ENCODE measurements at regions not wholly inside any gene's neighbourhood (a gene's known extent, or its start where the extent isn't known, plus 50 kb on each side); places are given as distances from the start of the nearest gene placed in this dataset.
A peak's percentile ranks its signal among the peaks of the same experiment; 100 is the strongest.

DNA sequence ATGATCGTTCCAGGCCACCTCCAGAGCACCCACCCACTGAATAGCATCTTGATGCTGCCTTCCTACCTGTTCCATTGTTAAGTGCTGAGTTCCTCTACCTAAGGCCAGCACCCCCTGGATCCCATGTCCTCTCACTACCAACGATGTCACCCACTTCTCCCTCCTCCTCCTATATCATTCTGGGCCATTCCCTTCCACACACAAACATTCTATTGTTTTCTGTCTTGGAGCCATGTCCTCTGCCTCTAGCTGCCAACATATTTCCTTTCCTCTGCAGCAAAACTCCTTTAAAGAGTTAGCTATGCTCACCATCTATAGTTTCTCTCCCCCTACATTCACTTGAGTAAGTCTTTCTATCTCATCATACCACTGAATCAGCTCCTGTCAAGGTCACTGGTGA, 64.0 kb upstream of the ACKR3 start:
- intact Hi-C loops (cut with micrococcal nuclease; ENCODE audit: unreplicated experiment) (no loop called here), in situ Hi-C loops (cut with HindIII; ENCODE audit: low pct_unique_long_range_greater_than_20kb, low sequenced_read_pairs) (no loop called here)
- Histone ChIP-seq H3K4me1 (ENCODE audit: control insufficient read depth, insufficient read depth, low read length) (no peaks in the 10 kb centered on the region), H3K9me3 (ENCODE audit: control insufficient read depth, insufficient read depth, low read depth, low read length) (no peaks in the 10 kb centered on the region), H3K27me3 (ENCODE audit: control insufficient read depth, insufficient read depth, low read length) (peaks cover 15% of the 10 kb centered on the region), H3K4me3 (ENCODE audit: low read depth in 2 of 2, low read length in 2 of 2) (no peak overlapping the region), H3K36me3 (ENCODE audit: control insufficient read depth, insufficient read depth, low read length) (no peaks in the 10 kb centered on the region), H3K27ac (ENCODE audit: low read length) (no peak overlapping the region)
- ATAC-seq (no peak), DNase-seq (ENCODE audit: low read depth, low spot score) (no peak)
- POLR2A ChIA-PET, result no interaction called here
- BruUV-seq (replicated peaks), result no TSS peak
- TF ChIP-seq, protein P1, sequence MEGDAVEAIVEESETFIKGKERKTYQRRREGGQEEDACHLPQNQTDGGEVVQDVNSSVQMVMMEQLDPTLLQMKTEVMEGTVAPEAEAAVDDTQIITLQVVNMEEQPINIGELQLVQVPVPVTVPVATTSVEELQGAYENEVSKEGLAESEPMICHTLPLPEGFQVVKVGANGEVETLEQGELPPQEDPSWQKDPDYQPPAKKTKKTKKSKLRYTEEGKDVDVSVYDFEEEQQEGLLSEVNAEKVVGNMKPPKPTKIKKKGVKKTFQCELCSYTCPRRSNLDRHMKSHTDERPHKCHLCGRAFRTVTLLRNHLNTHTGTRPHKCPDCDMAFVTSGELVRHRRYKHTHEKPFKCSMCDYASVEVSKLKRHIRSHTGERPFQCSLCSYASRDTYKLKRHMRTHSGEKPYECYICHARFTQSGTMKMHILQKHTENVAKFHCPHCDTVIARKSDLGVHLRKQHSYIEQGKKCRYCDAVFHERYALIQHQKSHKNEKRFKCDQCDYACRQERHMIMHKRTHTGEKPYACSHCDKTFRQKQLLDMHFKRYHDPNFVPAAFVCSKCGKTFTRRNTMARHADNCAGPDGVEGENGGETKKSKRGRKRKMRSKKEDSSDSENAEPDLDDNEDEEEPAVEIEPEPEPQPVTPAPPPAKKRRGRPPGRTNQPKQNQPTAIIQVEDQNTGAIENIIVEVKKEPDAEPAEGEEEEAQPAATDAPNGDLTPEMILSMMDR (IDR thresholded peaks at IDR 0.05), result no peak
- no peak for TF ChIP-seq TCF7L2 (IDR thresholded peaks at IDR 0.05; ENCODE audit: low read depth, low read length)
- TF ChIP-seq POLR2AphosphoS5 (IDR thresholded peaks at IDR 0.05; ENCODE audit: low read depth, low read length), result no peak
- TF ChIP-seq REST (IDR thresholded peaks at IDR 0.05; ENCODE audit: insufficient read depth in 1 of 2, low read depth in 2 of 2, low read length in 1 of 2), result no peak
- no peak for TF ChIP-seq SIN3A (IDR thresholded peaks at IDR 0.05; ENCODE audit: borderline replicate concordance, insufficient read depth, low read depth, low read length)
- CTCF ChIA-PET, result no interaction called here

- no peaks in the 10 kb centered on the region for H3K9me3 ChIP-seq (ENCODE audit: control insufficient read depth, insufficient read depth, low read depth, low read length)
- peak; percentile 80; the same call in 1 of the 2 replicates for ATAC-seq
- no peak for TF ChIP-seq POLR2AphosphoS5 (IDR thresholded peaks at IDR 0.05; ENCODE audit: low read depth, low read length)
- TF ChIP-seq SIN3A (IDR thresholded peaks at IDR 0.05; ENCODE audit: borderline replicate concordance, insufficient read depth, low read depth, low read length), result no peak
- TF ChIP-seq, protein P1 (IDR thresholded peaks at IDR 0.05), result no peak
- no peak for TF ChIP-seq TCF7L2 (IDR thresholded peaks at IDR 0.05; ENCODE audit: low read depth, low read length)
- TF ChIP-seq REST (IDR thresholded peaks at IDR 0.05; ENCODE audit: insufficient read depth in 1 of 2, low read depth in 2 of 2, low read length in 1 of 2), result no peak
- intact Hi-C loops (cut with micrococcal nuclease; ENCODE audit: unreplicated experiment), result no loop called here
- H3K4me3 ChIP-seq (ENCODE audit: low read depth in 2 of 2, low read length in 2 of 2), result peak overlapping the region; percentile 32 to 34
- in situ Hi-C loops (cut with HindIII; ENCODE audit: low pct_unique_long_range_greater_than_20kb, low sequenced_read_pairs), result no loop called here
- H3K27ac ChIP-seq (ENCODE audit: low read length), result no peak overlapping the region
- CTCF ChIA-PET, result no interaction called here
- POLR2A ChIA-PET, result no interaction called here
- H3K36me3 ChIP-seq (ENCODE audit: control insufficient read depth, insufficient read depth, low read length), result no peaks in the 10 kb centered on the region
- H3K4me1 ChIP-seq (ENCODE audit: control insufficient read depth, insufficient read depth, low read length), result no peaks in the 10 kb centered on the region
- BruUV-seq (replicated peaks), result no TSS peak
- no peak for DNase-seq (ENCODE audit: low read depth, low spot score)
- H3K27me3 ChIP-seq (ENCODE audit: control insufficient read depth, insufficient read depth, low read length), result peaks cover 15% of the 10 kb centered on the region
Observed at GRCh38 chr2:236507393-236508085, 62.1 kb upstream of the ACKR3 start.
